GM12878 (cell line): ENCODE measurements at regions not wholly inside any gene's neighbourhood (a gene's known extent, or its start where the extent isn't known, plus 50 kb on each side); places are given as distances from the start of the nearest gene placed in this dataset.

Experiments used
- FOS ChIP-seq: IDR thresholded peaks from 3 replicates; pipeline ENCODE4 v1.6.1; 2011; ENCODE audit warnings: borderline replicate concordance; ENCODE audit not compliant: insufficient read length; ENCODE audit errors: extremely low read depth
- HDGF ChIP-seq: fragments of 450-650 bp; IDR thresholded peaks from 2 replicates; pipeline ENCODE4 v1.6.1; 2016; ENCODE audit warnings: antibody characterized with exemption
- NBN ChIP-seq: fragments of 450-650 bp; IDR thresholded peaks from 2 replicates; pipeline ENCODE4 v1.6.1; 2016
- RFX5 ChIP-seq: IDR thresholded peaks from 2 replicates; pipeline ENCODE4 v1.6.1; 2011; ENCODE audit warnings: low read depth, low read length, improper control_type of control experiment
- TF ChIP-seq, protein P1 (sequence below): fragments of 450-650 bp; formaldehyde crosslinking; IDR thresholded peaks from 2 replicates; pipeline ENCODE4 v1.5.0; 2022; ENCODE audit warnings: mild to moderate bottlenecking, missing genetic modification characterization
- TF ChIP-seq, protein P2 (sequence below): IDR thresholded peaks from 2 replicates; pipeline ENCODE4 v1.6.1; 2012; ENCODE audit warnings: mild to moderate bottlenecking, low read depth, low read length
- TF ChIP-seq, protein P3 (sequence below): IDR thresholded peaks from 2 replicates; pipeline ENCODE4 v1.6.1; 2011; ENCODE audit warnings: low read depth, mild to moderate bottlenecking, low read length, moderate library complexity, borderline replicate concordance; ENCODE audit errors: extremely low read depth
- TF ChIP-seq, protein P4 (sequence below): IDR thresholded peaks from 2 replicates; pipeline ENCODE4 v1.6.1; 2012; ENCODE audit warnings: low read depth, low read length, improper control_type of control experiment

DNA sequence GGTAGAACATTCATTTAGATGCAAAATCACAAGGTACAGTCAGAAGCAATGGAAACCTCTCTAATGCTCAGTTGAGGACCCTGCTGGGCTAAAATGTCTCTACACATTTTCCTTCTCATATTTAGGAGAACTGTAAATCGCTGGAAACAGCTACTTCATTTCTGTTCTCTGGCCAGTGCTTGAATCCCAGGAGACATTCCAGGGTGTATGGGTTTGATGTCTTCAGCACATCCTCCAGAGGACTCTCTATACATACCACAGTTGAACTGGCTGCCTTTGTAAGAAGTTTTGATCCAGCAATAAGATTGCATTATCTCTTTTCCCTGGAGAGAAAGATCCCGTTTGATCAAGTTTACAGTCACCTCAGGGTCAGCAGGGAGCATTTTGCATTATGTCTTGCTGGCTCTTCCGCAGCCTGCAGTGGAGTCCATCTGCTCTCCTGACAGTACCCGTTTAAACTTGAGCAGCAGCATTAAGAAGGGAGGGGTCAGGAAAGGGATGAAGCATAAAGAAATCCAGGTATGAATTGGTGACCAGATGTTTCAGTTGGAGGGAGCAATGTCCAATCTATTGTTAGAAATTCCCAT lies 676.0 kb downstream of the EPHA3 start:
- TF ChIP-seq, protein P1, sequence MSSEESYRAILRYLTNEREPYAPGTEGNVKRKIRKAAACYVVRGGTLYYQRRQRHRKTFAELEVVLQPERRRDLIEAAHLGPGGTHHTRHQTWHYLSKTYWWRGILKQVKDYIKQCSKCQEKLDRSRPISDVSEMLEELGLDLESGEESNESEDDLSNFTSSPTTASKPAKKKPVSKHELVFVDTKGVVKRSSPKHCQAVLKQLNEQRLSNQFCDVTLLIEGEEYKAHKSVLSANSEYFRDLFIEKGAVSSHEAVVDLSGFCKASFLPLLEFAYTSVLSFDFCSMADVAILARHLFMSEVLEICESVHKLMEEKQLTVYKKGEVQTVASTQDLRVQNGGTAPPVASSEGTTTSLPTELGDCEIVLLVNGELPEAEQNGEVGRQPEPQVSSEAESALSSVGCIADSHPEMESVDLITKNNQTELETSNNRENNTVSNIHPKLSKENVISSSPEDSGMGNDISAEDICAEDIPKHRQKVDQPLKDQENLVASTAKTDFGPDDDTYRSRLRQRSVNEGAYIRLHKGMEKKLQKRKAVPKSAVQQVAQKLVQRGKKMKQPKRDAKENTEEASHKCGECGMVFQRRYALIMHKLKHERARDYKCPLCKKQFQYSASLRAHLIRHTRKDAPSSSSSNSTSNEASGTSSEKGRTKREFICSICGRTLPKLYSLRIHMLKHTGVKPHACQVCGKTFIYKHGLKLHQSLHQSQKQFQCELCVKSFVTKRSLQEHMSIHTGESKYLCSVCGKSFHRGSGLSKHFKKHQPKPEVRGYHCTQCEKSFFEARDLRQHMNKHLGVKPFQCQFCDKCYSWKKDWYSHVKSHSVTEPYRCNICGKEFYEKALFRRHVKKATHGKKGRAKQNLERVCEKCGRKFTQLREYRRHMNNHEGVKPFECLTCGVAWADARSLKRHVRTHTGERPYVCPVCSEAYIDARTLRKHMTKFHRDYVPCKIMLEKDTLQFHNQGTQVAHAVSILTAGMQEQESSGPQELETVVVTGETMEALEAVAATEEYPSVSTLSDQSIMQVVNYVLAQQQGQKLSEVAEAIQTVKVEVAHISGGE = no peak
- no peak for TF ChIP-seq HDGF
- TF ChIP-seq, protein P2, sequence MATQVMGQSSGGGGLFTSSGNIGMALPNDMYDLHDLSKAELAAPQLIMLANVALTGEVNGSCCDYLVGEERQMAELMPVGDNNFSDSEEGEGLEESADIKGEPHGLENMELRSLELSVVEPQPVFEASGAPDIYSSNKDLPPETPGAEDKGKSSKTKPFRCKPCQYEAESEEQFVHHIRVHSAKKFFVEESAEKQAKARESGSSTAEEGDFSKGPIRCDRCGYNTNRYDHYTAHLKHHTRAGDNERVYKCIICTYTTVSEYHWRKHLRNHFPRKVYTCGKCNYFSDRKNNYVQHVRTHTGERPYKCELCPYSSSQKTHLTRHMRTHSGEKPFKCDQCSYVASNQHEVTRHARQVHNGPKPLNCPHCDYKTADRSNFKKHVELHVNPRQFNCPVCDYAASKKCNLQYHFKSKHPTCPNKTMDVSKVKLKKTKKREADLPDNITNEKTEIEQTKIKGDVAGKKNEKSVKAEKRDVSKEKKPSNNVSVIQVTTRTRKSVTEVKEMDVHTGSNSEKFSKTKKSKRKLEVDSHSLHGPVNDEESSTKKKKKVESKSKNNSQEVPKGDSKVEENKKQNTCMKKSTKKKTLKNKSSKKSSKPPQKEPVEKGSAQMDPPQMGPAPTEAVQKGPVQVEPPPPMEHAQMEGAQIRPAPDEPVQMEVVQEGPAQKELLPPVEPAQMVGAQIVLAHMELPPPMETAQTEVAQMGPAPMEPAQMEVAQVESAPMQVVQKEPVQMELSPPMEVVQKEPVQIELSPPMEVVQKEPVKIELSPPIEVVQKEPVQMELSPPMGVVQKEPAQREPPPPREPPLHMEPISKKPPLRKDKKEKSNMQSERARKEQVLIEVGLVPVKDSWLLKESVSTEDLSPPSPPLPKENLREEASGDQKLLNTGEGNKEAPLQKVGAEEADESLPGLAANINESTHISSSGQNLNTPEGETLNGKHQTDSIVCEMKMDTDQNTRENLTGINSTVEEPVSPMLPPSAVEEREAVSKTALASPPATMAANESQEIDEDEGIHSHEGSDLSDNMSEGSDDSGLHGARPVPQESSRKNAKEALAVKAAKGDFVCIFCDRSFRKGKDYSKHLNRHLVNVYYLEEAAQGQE = no peak
- no peak for TF ChIP-seq FOS
- TF ChIP-seq, protein P3, sequence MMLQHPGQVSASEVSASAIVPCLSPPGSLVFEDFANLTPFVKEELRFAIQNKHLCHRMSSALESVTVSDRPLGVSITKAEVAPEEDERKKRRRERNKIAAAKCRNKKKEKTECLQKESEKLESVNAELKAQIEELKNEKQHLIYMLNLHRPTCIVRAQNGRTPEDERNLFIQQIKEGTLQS = no peak
- TF ChIP-seq NBN = no peak
- no peak for TF ChIP-seq RFX5
- TF ChIP-seq, protein P4, sequence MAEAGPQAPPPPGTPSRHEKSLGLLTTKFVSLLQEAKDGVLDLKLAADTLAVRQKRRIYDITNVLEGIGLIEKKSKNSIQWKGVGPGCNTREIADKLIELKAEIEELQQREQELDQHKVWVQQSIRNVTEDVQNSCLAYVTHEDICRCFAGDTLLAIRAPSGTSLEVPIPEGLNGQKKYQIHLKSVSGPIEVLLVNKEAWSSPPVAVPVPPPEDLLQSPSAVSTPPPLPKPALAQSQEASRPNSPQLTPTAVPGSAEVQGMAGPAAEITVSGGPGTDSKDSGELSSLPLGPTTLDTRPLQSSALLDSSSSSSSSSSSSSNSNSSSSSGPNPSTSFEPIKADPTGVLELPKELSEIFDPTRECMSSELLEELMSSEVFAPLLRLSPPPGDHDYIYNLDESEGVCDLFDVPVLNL = no peak
